SK-N-SH (cell line): ENCODE measurements at regions not wholly inside any gene's neighbourhood (a gene's known extent, or its start where the extent isn't known, plus 50 kb on each side); places are given as distances from the start of the nearest gene placed in this dataset.

ENCODE experiments used
- CTCF ChIA-PET: fragments of 300-600, 350-600 bp; formaldehyde crosslinking; extraction: SDS; loops from one replicate; lab custom pipeline; 2021; lab: Yijun Ruan, JAX
- POLR2A ChIA-PET: fragments of 350-600 bp; sonication (Branson Sonifier 250); formaldehyde crosslinking; extraction: SDS; loops from one replicate; lab custom pipeline; 2020; ENCODE audit warnings: antibody characterized with exemption, inconsistent platforms; lab: Yijun Ruan, JAX
- DNase-seq: peaks from one replicate; pipeline ENCODE4 v3.0.0; 2012
- H2AFZ ChIP-seq: fragments of 200-600 bp; sonication (generic); 2 replicates; pipeline ENCODE4 v1.8.1; 2016; ENCODE audit warnings: antibody characterized with exemption, mild to moderate bottlenecking, low read depth
- H3F3A ChIP-seq: fragments of 200-600 bp; sonication (generic); replicated peaks from 2 replicates; pipeline ENCODE3; 2016; ENCODE audit warnings: antibody characterized with exemption, mild to moderate bottlenecking; ENCODE audit not compliant: insufficient read depth
- H3K27ac ChIP-seq, 2 experiments: fragments of 200-500 bp in 1 of 2; fragments of 200-600 bp in 1 of 2; sonication (Bioruptor generic) in 1 of 2; sonication (generic), shearing (Covaris generic) in 1 of 2; 2 replicates each; pipeline versions ENCODE4 v1.5.1 to v1.6.1; 2014 to 2016; ENCODE audit warnings: low read depth in 2 of 2, inconsistent platforms in 1 of 2, low read length in 1 of 2, mild to moderate bottlenecking in 1 of 2, mixed read lengths in 1 of 2
- H3K27me3 ChIP-seq: fragments of 200-600 bp; sonication (generic), shearing (Covaris generic); 2 replicates; pipeline ENCODE4 v1.6.1; 2016; ENCODE audit warnings: mixed run types; ENCODE audit not compliant: insufficient read depth
- H3K36me3 ChIP-seq, 2 experiments: fragments of 200-500 bp in 1 of 2; fragments of 200-600 bp in 1 of 2; sonication (Bioruptor generic) in 1 of 2; sonication (generic) in 1 of 2; replicated peaks in 1 of 2; 2 replicates each; pipeline versions ENCODE3 to v1.5.1; 2014 to 2016; ENCODE audit warnings: low read length in 1 of 2, mild to moderate bottlenecking in 1 of 2; ENCODE audit not compliant: insufficient read depth in 2 of 2, control insufficient read depth in 1 of 2
- H3K4me1 ChIP-seq, 2 experiments: fragments of 200-500 bp in 1 of 2; fragments of 200-600 bp in 1 of 2; sonication (Bioruptor generic) in 1 of 2; sonication (generic), shearing (Covaris generic) in 1 of 2; 2 replicates each; pipeline versions ENCODE4 v1.5.1 to v1.6.1; 2014 to 2016; ENCODE audit warnings: low read depth in 1 of 2, low read length in 1 of 2, mixed run types in 1 of 2; ENCODE audit not compliant: insufficient read depth in 2 of 2, control insufficient read depth in 1 of 2
- H3K4me2 ChIP-seq: fragments of 200-600 bp; sonication (generic), shearing (Covaris generic); 2 replicates; pipeline ENCODE4 v1.6.1; 2017; ENCODE audit warnings: mixed run types
- H3K4me3 ChIP-seq, 2 experiments: fragments of 200-500 bp in 1 of 2; fragments of 200-600 bp in 1 of 2; sonication (Bioruptor generic) in 1 of 2; sonication (generic), shearing (Covaris generic) in 1 of 2; 2 replicates each; pipeline versions ENCODE4 v1.5.1 to v1.8.1; 2014 to 2016; ENCODE audit warnings: low read depth in 2 of 2, inconsistent platforms in 1 of 2, low read length in 1 of 2, mild to moderate bottlenecking in 1 of 2, mixed read lengths in 1 of 2, moderate library complexity in 1 of 2
- H3K79me2 ChIP-seq: fragments of 200-600 bp; sonication (generic); 2 replicates; pipeline ENCODE4 v1.8.1; 2017; ENCODE audit warnings: mild to moderate bottlenecking; ENCODE audit not compliant: insufficient read depth
- H3K9ac ChIP-seq: fragments of 200-600 bp; sonication (generic); 2 replicates; pipeline ENCODE4 v1.6.1; 2017; ENCODE audit warnings: mixed run types
- H3K9me2 ChIP-seq: fragments of 200-600 bp; sonication (generic); 2 replicates; pipeline ENCODE4 v1.6.1; 2017; ENCODE audit warnings: mixed run types
- H3K9me3 ChIP-seq: fragments of 200-600 bp; sonication (generic); 2 replicates; pipeline ENCODE4 v1.6.1; 2017; ENCODE audit warnings: mixed run types, mild to moderate bottlenecking, moderate library complexity
- H4K20me1 ChIP-seq: fragments of 200-600 bp; sonication (generic); 2 replicates; pipeline ENCODE4 v1.6.1; 2017; ENCODE audit warnings: mild to moderate bottlenecking, mixed run types; ENCODE audit not compliant: insufficient read depth
- EZH2phosphoT487 ChIP-seq: fragments of 200-600 bp; sonication (generic); IDR thresholded peaks from 2 replicates; pipeline ENCODE4 v1.6.1; 2017; ENCODE audit warnings: low read depth, mixed run types, mild to moderate bottlenecking, antibody characterized with exemption, moderate library complexity, borderline replicate concordance
- FOSL2 ChIP-seq: IDR thresholded peaks from 2 replicates; pipeline ENCODE4 v1.4.0; 2012; ENCODE audit warnings: low read depth, mild to moderate bottlenecking, moderate library complexity, borderline replicate concordance
- FOXJ3 ChIP-seq: sonication (generic); formaldehyde crosslinking; IDR thresholded peaks from 2 replicates; pipeline ENCODE4 v1.5.1; 2020; ENCODE audit warnings: mild to moderate bottlenecking, missing genetic modification reagents
- FOXM1 ChIP-seq: IDR thresholded peaks from 2 replicates; pipeline ENCODE4 v1.4.0; 2012; ENCODE audit warnings: low read depth, mild to moderate bottlenecking
- GATA2 ChIP-seq: sonication (generic); formaldehyde crosslinking; IDR thresholded peaks from 2 replicates; pipeline ENCODE4 v1.5.0; 2020; ENCODE audit warnings: mild to moderate bottlenecking, missing genetic modification reagents
- NRF1 ChIP-seq: IDR thresholded peaks from 2 replicates; pipeline ENCODE4 v1.6.1; 2012; ENCODE audit warnings: low read depth, mild to moderate bottlenecking, low read length
- POLR2AphosphoS5 ChIP-seq: IDR thresholded peaks from 2 replicates; pipeline ENCODE4 v1.6.1; 2012; ENCODE audit warnings: low read depth, low read length
- RAD21 ChIP-seq: IDR thresholded peaks from 2 replicates; pipeline ENCODE4 v1.6.1; 2012; ENCODE audit warnings: mild to moderate bottlenecking, low read length
- RCOR1 ChIP-seq: fragments of 150-350 bp; IDR thresholded peaks from 2 replicates; pipeline ENCODE4 v1.6.1; 2017; ENCODE audit warnings: antibody characterized with exemption, low read length
- RFX5 ChIP-seq: IDR thresholded peaks from 2 replicates; pipeline ENCODE4 v1.6.1; 2012; ENCODE audit warnings: mild to moderate bottlenecking, improper control_type of control experiment, low read length
- RXRA ChIP-seq: IDR thresholded peaks from 2 replicates; pipeline ENCODE4 v1.4.0; 2012; ENCODE audit warnings: low read depth, mild to moderate bottlenecking, borderline replicate concordance
- SIN3A ChIP-seq: IDR thresholded peaks from 2 replicates; pipeline ENCODE4 v1.6.1; 2012; ENCODE audit warnings: low read depth, mild to moderate bottlenecking, low read length, moderate library complexity, borderline replicate concordance
- TCF12 ChIP-seq: IDR thresholded peaks from 2 replicates; pipeline ENCODE4 v1.4.0; 2012
- TEAD4 ChIP-seq: IDR thresholded peaks from 2 replicates; pipeline ENCODE4 v1.4.0; 2012; ENCODE audit warnings: mild to moderate bottlenecking, borderline replicate concordance; ENCODE audit not compliant: insufficient read depth
- WGBS: methylation state at CpG from one replicate; pipeline ENCODE4 v1.1.6; 2017; ENCODE audit warnings: low lambda C conversion rate; 5-methylcytosine and 5-hydroxymethylcytosine counted together
- TF ChIP-seq, protein P1 (sequence below): IDR thresholded peaks from 2 replicates; pipeline ENCODE4; 2012
- TF ChIP-seq, protein P2 (sequence below): IDR thresholded peaks from 2 replicates; pipeline ENCODE4 v1.4.0; 2012; ENCODE audit warnings: low read depth, borderline replicate concordance
- TF ChIP-seq, protein P3 (sequence below): IDR thresholded peaks from 2 replicates; pipeline ENCODE4 v1.4.0; 2012; ENCODE audit warnings: low read depth, borderline replicate concordance
- TF ChIP-seq, protein P4 (sequence below): fragments of 200-600 bp; sonication (generic); IDR thresholded peaks from 2 replicates; pipeline ENCODE4 v1.6.1; 2017; ENCODE audit warnings: antibody characterized with exemption, mild to moderate bottlenecking, moderate library complexity

DNA sequence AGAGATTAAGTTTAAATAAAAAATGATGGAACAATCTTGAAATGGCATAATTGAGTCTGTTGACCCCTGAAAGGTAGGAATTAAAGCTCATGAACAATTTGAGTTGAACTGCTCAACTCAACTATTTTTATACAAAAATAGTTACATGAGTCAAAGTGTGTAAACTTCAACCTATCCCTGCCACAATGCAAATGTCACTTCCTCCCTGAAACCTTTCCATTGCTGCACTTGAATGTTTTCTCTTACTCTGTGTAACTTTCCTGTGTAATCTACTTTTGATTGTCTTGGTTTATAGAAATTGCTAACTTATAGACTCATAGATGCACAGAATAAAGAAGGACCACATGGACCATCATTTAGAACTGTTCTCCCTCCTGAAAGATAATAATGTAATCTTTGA, 218.5 kb downstream of the GBA3 start (continued):
- TF ChIP-seq TCF12: no peak
- TF ChIP-seq FOSL2: no peak
- TF ChIP-seq FOXJ3 (CRISPR knock-in tag): no peak
- TF ChIP-seq, protein P1, sequence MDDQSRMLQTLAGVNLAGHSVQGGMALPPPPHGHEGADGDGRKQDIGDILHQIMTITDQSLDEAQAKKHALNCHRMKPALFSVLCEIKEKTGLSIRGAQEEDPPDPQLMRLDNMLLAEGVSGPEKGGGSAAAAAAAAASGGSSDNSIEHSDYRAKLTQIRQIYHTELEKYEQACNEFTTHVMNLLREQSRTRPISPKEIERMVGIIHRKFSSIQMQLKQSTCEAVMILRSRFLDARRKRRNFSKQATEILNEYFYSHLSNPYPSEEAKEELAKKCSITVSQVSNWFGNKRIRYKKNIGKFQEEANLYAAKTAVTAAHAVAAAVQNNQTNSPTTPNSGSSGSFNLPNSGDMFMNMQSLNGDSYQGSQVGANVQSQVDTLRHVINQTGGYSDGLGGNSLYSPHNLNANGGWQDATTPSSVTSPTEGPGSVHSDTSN: no peak
- no peak for TF ChIP-seq NRF1
- no peak for TF ChIP-seq GATA2 (CRISPR knock-in tag)
- TF ChIP-seq, protein P2, sequence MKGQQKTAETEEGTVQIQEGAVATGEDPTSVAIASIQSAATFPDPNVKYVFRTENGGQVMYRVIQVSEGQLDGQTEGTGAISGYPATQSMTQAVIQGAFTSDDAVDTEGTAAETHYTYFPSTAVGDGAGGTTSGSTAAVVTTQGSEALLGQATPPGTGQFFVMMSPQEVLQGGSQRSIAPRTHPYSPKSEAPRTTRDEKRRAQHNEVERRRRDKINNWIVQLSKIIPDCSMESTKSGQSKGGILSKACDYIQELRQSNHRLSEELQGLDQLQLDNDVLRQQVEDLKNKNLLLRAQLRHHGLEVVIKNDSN: no peak
- TF ChIP-seq POLR2AphosphoS5: no peak
- TF ChIP-seq, protein P3, sequence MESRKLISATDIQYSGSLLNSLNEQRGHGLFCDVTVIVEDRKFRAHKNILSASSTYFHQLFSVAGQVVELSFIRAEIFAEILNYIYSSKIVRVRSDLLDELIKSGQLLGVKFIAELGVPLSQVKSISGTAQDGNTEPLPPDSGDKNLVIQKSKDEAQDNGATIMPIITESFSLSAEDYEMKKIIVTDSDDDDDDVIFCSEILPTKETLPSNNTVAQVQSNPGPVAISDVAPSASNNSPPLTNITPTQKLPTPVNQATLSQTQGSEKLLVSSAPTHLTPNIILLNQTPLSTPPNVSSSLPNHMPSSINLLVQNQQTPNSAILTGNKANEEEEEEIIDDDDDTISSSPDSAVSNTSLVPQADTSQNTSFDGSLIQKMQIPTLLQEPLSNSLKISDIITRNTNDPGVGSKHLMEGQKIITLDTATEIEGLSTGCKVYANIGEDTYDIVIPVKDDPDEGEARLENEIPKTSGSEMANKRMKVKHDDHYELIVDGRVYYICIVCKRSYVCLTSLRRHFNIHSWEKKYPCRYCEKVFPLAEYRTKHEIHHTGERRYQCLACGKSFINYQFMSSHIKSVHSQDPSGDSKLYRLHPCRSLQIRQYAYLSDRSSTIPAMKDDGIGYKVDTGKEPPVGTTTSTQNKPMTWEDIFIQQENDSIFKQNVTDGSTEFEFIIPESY: no peak

DNA sequence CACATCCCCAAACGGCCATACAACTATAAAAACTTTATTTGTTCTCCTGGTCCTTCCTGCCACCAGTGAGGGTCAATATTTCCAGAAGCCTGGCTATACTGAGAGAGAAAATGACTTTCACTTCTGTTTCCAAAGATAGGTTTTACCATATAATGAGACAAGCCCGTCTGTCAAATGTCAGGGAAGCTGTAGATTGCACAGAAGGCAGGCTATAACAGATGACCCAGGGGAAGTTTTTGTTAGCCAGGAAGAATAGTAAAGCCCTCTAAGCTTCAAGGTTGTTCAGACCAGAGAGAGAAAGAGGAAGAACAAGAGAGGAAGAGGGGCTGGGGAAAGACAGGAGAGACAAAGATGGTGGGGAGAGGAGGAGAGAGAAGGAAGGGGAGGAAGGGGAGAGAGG, 217.5 kb downstream of the GBA3 start:
- Histone ChIP-seq H3K9me2 (no peaks in the 10 kb centered on the region), H3K79me2 (no peaks in the 10 kb centered on the region), H3K4me1 (no peaks in the 10 kb centered on the region), H3K9ac (no peak overlapping the region), H3K27me3 (no peaks in the 10 kb centered on the region), H3K9me3 (no peaks in the 10 kb centered on the region), H3K4me3 (no peak overlapping the region), H2AFZ (no peak overlapping the region), H4K20me1 (no peaks in the 10 kb centered on the region), H3K27ac (no peak overlapping the region), H3F3A (no peaks in the 10 kb centered on the region), H3K4me2 (no peak overlapping the region), H3K36me3 (no peaks in the 10 kb centered on the region)
- CTCF ChIA-PET: interaction anchor here (1.3 kb wide), 1 partner anchor 13 kb away, joined by 4 read pairs; no protein-coding TSS in a partner anchor
- WGBS: 3% methylated on average over 2 of the region's 2 CpGs
- TF ChIP-seq RAD21: no peak
- no peak for TF ChIP-seq TEAD4
- no peak for TF ChIP-seq EZH2phosphoT487
- no peak for TF ChIP-seq RCOR1
- no peak for TF ChIP-seq FOXM1
- TF ChIP-seq SIN3A: no peak
- TF ChIP-seq GATA2 (CRISPR knock-in tag): no peak
- no peak for TF ChIP-seq RXRA
- TF ChIP-seq, protein P4, sequence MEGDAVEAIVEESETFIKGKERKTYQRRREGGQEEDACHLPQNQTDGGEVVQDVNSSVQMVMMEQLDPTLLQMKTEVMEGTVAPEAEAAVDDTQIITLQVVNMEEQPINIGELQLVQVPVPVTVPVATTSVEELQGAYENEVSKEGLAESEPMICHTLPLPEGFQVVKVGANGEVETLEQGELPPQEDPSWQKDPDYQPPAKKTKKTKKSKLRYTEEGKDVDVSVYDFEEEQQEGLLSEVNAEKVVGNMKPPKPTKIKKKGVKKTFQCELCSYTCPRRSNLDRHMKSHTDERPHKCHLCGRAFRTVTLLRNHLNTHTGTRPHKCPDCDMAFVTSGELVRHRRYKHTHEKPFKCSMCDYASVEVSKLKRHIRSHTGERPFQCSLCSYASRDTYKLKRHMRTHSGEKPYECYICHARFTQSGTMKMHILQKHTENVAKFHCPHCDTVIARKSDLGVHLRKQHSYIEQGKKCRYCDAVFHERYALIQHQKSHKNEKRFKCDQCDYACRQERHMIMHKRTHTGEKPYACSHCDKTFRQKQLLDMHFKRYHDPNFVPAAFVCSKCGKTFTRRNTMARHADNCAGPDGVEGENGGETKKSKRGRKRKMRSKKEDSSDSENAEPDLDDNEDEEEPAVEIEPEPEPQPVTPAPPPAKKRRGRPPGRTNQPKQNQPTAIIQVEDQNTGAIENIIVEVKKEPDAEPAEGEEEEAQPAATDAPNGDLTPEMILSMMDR: no peak
- TF ChIP-seq RFX5: no peak
- no peak for DNase-seq
- POLR2A ChIA-PET: no interaction called here
